GM18519 (cell line): ENCODE measurements at regions not wholly inside any gene's neighbourhood (a gene's known extent, or its start where the extent isn't known, plus 50 kb on each side); places are given as distances from the start of the nearest gene placed in this dataset.
"Not testable (repeated sequence)": the region's sequence is repeated elsewhere in the genome, so short reads cannot be mapped to it uniquely, and the experiment has no call there.

Experiments used
- ATAC-seq: cut with Tn5 transposase; IDR thresholded peaks from one replicate; pipeline ENCODE4 v1.9.1; 2021; ENCODE audit warnings: mild to moderate bottlenecking, moderate library complexity; ENCODE audit not compliant: unreplicated experiment, low FRiP score

- no peak for ATAC-seq
Measured at GRCh38 chr4:162770761-162771490, 395.8 kb downstream of the NAF1 start.

GRCh38 chr4:162767083-162767482 is 399.6 kb downstream of the NAF1 start:
- no peak for ATAC-seq

- ATAC-seq: no peak
Measured at GRCh38 chr4:162761965-162762364, 404.7 kb downstream of the NAF1 start.

GRCh38 chr4:162740228-162740627 is 426.5 kb downstream of the NAF1 start:
- ATAC-seq: not testable (repeated sequence)

- ATAC-seq: not testable (repeated sequence)
Measured at GRCh38 chr4:162739596-162739995, 427.1 kb downstream of the NAF1 start.

- no peak for ATAC-seq
Measured at GRCh38 chr4:162732876-162733275, 433.8 kb downstream of the NAF1 start.

- no peak for ATAC-seq
Measured at GRCh38 chr4:162727766-162728165, 438.9 kb downstream of the NAF1 start.

GRCh38 chr4:162727232-162727631 is 439.5 kb downstream of the NAF1 start:
- no peak for ATAC-seq

- ATAC-seq: no peak
Measured at GRCh38 chr4:162715401-162715800, 451.3 kb downstream of the NAF1 start.

- ATAC-seq: no peak
Measured at GRCh38 chr4:162707962-162708361, 458.7 kb downstream of the NAF1 start.

GRCh38 chr4:162706632-162707031 is 460.1 kb downstream of the NAF1 start:
- no peak for ATAC-seq

- ATAC-seq: no peak
Measured at GRCh38 chr4:162706051-162706450, 460.6 kb downstream of the NAF1 start.

GRCh38 chr4:162705130-162705803 is 461.4 kb downstream of the NAF1 start:
- no peak for ATAC-seq

GRCh38 chr4:162700815-162701361 is 465.8 kb downstream of the NAF1 start:
- ATAC-seq: no peak

GRCh38 chr4:162700358-162700757 is 466.3 kb downstream of the NAF1 start:
- ATAC-seq: no peak

GRCh38 chr4:162699629-162700028 is 467.1 kb downstream of the NAF1 start:
- ATAC-seq: no peak

GRCh38 chr4:162685410-162685809 is 481.3 kb downstream of the NAF1 start:
- ATAC-seq: no peak

- no peak for ATAC-seq
Measured at GRCh38 chr4:162684998-162685397, 481.7 kb downstream of the NAF1 start.

GRCh38 chr4:162684371-162684700 is 482.4 kb downstream of the NAF1 start:
- ATAC-seq: no peak

GRCh38 chr4:162683659-162684370 is 482.9 kb downstream of the NAF1 start:
- ATAC-seq: no peak

GRCh38 chr4:162682651-162683050 is 484.0 kb downstream of the NAF1 start:
- ATAC-seq: no peak
